ENCODE measurements at regions not wholly inside any gene's neighbourhood (a gene's known extent, or its start where the extent isn't known, plus 50 kb on each side); places are given as distances from the start of the nearest gene placed in this dataset.
"Not testable (repeated sequence)": the region's sequence is repeated elsewhere in the genome, so short reads cannot be mapped to it uniquely, and the experiment has no call there.

- DNase-seq (ENCODE audit: low spot score): no peak
Measured at GRCh38 chr3:191869738-191870415, 408.9 kb downstream of the PYDC2 start.

- no peak for DNase-seq (ENCODE audit: low spot score)
Measured at GRCh38 chr3:191873736-191874135, 412.8 kb downstream of the PYDC2 start.

DNA sequence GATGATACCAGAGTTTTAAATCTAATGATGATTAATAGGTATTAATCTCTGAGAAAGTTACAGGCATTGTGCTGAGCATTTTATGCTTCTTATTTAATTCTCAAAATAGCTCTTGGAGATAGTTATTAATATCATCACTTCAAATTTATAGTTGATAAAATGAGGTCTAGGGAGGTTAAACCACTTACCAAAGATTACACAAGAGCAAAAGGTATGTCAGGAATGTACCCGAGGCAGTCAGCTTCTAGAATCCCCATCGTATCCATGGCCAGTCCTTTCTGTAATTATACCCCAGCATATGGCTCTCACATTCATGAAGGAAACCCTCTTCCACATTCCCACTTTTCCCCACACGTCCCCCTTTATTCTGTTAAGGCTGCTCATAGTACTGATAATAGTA lies 421.3 kb downstream of the PYDC2 start:
- DNase-seq (ENCODE audit: low spot score): no peak

- no peak for DNase-seq (ENCODE audit: low spot score)
Measured at GRCh38 chr3:191884132-191884531, 423.2 kb downstream of the PYDC2 start.

- DNase-seq (ENCODE audit: low spot score): no peak
Measured at GRCh38 chr3:191889106-191889505, 428.1 kb downstream of the PYDC2 start.

DNA sequence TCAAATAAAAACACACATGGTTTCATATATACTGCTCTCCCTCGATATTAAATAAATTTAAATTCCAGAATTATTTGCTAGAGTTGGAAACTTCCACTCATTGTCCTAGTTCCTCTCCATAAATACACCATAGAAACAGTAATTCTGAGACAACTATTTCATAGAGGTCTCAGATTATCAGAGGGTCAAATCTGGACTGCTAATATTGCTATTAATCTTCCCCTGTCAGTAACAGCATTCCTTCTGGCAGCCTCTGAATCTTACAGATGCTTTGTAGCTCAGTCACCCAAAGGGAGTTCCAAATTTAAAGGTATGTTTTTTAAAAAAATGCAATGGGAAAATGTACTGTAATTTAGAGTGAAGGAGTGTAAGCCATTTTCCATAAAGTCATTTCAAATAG lies 428.8 kb downstream of the PYDC2 start:
- DNase-seq (ENCODE audit: low spot score): no peak

GRCh38 chr3:191894406-191894805 lies 433.4 kb downstream of the PYDC2 start:
- no peak for DNase-seq (ENCODE audit: low spot score)

- no peak for DNase-seq (ENCODE audit: low spot score)
Measured at GRCh38 chr3:191901741-191902140, 440.8 kb downstream of the PYDC2 start.

GRCh38 chr3:191912616-191913204 lies 451.7 kb downstream of the PYDC2 start:
- DNase-seq (ENCODE audit: low spot score): no peak

GRCh38 chr3:191915712-191916111 lies 454.7 kb downstream of the PYDC2 start:
- no peak for DNase-seq (ENCODE audit: low spot score)

DNA sequence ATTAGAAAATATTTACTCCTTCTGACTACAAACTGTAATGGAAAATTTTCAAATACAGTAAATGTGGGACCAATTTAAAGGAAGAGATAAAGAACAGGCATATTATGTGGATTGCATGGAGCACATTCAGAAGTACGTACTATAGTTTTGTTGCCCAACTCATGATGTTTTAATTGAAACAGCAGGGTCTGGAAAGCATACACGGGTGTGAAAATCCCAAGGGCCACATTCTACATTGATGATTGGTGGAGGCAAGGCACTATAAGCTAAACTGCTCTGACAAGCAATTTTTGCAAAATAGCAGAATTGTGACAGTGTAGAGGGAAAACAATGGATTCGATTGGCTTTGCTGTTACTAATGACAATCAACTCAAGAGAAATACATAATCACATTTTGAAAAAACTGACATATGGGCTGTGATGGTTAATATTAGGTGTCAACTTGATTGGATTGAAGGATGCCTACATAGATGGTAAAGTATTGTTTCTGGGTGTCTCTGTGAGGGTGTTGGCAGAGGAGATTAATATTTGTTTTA lies 458.6 kb downstream of the PYDC2 start:
- DNase-seq (ENCODE audit: low spot score): no peak

GRCh38 chr3:191922570-191922969 lies 461.6 kb downstream of the PYDC2 start:
- no peak for DNase-seq (ENCODE audit: low spot score)

DNA sequence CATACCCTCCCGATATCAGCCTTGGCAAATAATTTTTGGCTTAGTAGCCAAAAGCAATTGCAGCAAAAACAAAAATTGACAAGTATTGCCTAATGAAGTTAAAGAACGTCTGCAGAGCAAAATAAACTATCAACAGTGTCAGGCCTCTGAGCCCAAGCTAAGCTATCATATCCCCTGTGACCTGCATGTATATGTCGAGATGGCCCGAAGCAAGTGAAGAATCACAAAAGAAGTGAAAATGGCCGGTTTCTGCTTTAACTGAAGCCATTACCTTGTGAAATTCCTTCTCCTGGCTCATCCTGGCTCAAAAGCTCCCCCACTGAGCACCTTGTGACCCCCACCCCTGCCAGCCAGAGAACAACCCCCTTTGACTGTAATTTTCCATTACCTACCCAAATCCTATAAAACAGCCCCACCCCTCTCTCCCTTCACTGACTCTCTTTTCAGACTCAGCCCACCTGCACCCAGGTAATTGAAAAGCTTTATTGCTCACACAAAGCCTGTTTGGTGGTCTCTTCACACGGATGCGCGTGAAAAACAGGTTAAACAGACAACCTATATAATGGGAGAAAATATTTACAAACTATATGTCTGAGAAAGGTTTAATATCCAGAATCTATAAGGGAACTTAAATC lies 466.3 kb downstream of the PYDC2 start:
- not testable (repeated sequence) for DNase-seq (ENCODE audit: low spot score)

DNA sequence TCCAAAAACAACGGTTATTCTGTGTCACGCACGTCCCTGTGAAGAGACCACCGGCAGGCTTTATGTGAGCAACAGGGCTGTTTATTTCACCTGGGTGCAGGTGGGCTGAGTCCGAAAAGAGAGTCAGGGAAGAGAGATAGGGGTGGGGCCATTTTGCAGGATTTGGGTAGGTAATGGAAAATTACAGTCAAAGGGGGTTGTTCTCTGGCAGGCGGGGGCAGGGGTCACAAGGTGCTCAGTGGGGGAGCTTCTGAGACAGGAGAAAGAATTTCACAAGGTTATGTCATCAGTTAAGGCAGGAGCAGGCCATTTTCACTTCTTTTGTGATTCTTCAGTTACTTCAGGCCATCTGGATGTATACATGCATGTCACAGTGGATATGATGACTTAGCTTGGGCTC lies 467.0 kb downstream of the PYDC2 start:
- not testable (repeated sequence) for DNase-seq (ENCODE audit: low spot score)

DNA sequence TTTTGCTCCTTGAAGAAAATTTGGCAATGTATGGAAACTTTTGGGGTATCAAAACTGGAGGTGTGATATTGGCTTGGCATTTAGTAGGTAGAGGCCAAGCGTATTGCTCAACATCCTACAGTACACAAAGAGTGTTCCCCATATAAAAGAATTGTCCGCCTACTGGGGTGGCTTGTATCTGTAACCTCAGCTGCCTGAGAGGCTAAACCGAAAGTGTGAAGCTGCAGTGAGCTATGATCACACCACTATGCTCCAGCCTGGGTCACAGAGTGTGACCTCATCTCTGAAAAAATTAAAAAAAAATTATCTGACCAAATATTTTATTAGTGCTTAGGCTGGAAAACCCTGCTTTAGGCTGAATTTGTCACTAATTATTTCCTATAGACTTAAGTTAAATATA lies 483.9 kb downstream of the PYDC2 start:
- no peak for DNase-seq (ENCODE audit: low spot score)

DNA sequence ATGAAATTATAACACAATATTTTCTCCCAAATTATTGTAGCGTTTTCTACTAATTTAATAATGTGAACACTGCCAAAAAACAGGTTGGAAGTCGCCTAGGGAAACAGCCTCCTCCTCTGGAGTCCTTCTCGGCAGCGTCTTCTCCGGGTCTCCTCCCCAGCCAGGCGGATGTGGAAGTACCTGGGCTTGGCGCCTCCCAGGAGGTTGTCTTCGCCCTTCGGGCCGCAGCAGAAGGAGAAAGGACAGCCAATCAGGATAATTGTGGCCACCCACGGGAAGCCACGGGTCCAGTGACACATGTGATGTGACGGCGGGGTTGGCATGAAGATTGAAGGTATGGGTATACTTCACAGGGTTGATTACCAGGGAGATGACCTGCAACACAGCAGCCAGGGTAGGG lies 491.2 kb downstream of the PYDC2 start:
- no peak for DNase-seq (ENCODE audit: low spot score)

DNA sequence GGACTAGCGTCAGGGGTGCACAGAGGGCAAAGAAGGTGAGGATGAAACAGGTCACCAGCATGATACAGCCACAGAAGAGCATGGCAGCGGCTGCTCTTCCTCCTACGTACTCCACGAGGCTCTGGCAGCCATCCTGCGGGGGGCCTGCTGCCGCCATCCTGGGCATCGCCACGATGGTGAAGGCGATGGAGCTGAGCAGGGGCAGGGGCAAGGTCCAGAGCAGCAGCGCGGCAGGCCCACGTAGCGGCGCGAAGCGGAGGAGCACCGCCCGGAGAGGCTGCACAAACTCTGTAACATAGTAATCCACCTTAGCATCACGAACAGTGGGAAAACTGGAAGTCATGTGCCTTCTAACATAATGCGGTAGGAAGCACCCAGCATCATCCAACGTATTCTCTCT lies 491.6 kb downstream of the PYDC2 start:
- DNase-seq (ENCODE audit: low spot score): no peak

- no peak for DNase-seq (ENCODE audit: low spot score)
Measured at GRCh38 chr3:191958980-191959671, 498.2 kb downstream of the PYDC2 start.

- DNase-seq (ENCODE audit: low spot score): no peak
Measured at GRCh38 chr3:191959876-191960413, 499.0 kb downstream of the PYDC2 start.

GRCh38 chr3:191961022-191961421 lies 500.1 kb downstream of the PYDC2 start:
- DNase-seq (ENCODE audit: low spot score): no peak

DNA sequence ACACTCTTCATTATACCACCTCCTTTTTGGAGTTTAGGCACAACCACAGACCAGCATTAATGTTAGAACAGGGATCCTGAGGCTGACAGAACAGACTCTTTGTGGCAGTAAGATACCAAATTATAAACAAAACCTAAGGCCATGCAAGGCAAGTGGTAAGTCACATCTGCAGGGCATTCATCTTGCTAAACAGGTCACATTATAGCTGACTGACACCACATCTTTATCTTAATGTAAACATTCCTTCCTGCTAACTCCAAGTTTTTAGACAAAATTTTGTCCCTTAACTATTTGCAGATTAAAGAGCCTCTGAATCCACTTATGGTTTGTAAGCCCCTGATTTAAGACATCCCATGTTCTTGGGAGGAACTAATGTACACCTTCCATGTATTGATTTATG lies 500.6 kb downstream of the PYDC2 start:
- DNase-seq (ENCODE audit: low spot score): no peak

DNA sequence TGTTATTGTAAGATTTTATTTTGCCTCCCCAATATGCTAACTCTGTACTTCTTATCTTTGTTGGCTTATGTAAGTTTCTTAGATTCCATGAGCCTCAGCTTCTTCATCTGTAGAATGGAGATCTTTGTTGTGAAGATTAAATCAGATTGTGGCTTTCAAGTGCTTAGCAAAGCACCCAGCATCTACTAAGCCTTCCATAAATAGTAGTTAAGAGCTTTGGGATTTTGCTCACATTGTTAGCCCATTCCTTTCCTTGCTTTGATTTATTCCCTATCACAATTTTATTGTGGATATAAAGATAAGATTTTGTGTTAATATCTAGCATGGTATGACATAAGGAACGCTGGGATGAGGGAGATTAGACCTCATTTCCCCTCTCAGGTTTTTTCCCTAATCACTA lies 501.4 kb downstream of the PYDC2 start:
- no peak for DNase-seq (ENCODE audit: low spot score)

DNA sequence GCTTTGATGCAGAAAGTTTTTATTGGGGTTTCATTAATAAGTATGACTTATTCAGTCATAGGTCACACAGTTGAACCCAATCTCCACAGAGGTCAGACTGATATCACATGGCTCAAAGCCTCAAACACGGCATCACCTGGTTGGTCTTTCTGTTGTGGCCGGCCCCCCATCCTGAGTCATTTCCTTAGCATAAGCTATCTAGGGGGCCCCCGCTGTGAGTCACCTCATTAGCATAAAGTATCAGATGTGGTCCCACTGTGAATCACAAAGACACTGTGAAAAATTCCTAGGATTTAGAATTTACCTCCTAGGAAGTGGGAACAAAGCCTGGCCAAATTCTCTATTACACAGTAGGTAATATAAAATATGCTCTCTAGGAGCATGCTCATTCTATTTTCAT lies 502.2 kb downstream of the PYDC2 start:
- DNase-seq (ENCODE audit: low spot score): no peak
